Chondrocyte (in vitro differentiated cells): ENCODE measurements at regions not wholly inside any gene's neighbourhood (a gene's known extent, or its start where the extent isn't known, plus 50 kb on each side); places are given as distances from the start of the nearest gene placed in this dataset.

Experiments
- DNase-seq: peaks from one replicate; pipeline ENCODE4 v3.0.0; 2021; ENCODE audit warnings: mixed read lengths, low spot score
- H3K27ac Mint-ChIP-seq: one replicate; pipeline ENCODE4 v1.8.0; 2021; ENCODE audit warnings: mild to moderate bottlenecking, moderate library complexity, mixed read lengths; ENCODE audit not compliant: unreplicated experiment
- H3K27me3 Mint-ChIP-seq: 2 replicates; pipeline ENCODE4 v1.8.0; 2021; ENCODE audit warnings: low read depth, mixed read lengths
- H3K36me3 Mint-ChIP-seq: 2 replicates; pipeline ENCODE4 v1.8.0; 2021; ENCODE audit warnings: low read depth, mixed read lengths
- H3K4me1 Mint-ChIP-seq: 2 replicates; pipeline ENCODE4 v1.8.0; 2021; ENCODE audit warnings: low read depth, mild to moderate bottlenecking, mixed read lengths
- H3K4me3 Mint-ChIP-seq: one replicate; pipeline ENCODE4 v1.8.0; 2021; ENCODE audit warnings: mild to moderate bottlenecking, moderate library complexity, mixed read lengths; ENCODE audit not compliant: unreplicated experiment
- H3K9me3 Mint-ChIP-seq: 2 replicates; pipeline ENCODE4 v1.8.0; 2021; ENCODE audit warnings: low read depth, mixed read lengths
- TF ChIP-seq, protein P1 (sequence below): fragments of 200-600 bp; sonication (generic); IDR thresholded peaks from 2 replicates; pipeline ENCODE4 v1.5.0; 2021; ENCODE audit warnings: antibody characterized with exemption, mild to moderate bottlenecking, moderate library complexity

DNA sequence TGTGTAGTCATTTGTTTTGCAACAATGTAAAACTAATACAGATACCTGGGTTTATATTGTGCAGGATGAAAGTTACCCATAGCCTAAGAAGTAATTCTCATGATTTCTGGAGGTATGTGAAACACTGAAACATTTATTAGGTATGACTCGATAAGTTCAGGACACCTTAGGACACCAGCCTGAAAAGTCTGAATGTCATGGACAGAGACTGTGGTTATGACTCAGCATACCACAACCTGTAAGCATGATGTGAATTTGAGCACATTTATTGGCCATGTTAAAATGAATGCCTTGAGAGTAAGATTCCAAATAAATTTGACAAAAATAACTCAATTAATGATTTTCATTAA is 1471.7 kb upstream of the B3GALT2 start:
- Mint-ChIP-seq H3K27ac (no peak overlapping the region), H3K9me3 (peaks cover 9% of the 10 kb centered on the region), H3K4me1 (peaks cover 5% of the 10 kb centered on the region), H3K4me3 (no peak overlapping the region), H3K27me3 (peaks cover 6% of the 10 kb centered on the region), H3K36me3 (no peaks in the 10 kb centered on the region)
- DNase-seq, result no peak
- TF ChIP-seq, protein P1, sequence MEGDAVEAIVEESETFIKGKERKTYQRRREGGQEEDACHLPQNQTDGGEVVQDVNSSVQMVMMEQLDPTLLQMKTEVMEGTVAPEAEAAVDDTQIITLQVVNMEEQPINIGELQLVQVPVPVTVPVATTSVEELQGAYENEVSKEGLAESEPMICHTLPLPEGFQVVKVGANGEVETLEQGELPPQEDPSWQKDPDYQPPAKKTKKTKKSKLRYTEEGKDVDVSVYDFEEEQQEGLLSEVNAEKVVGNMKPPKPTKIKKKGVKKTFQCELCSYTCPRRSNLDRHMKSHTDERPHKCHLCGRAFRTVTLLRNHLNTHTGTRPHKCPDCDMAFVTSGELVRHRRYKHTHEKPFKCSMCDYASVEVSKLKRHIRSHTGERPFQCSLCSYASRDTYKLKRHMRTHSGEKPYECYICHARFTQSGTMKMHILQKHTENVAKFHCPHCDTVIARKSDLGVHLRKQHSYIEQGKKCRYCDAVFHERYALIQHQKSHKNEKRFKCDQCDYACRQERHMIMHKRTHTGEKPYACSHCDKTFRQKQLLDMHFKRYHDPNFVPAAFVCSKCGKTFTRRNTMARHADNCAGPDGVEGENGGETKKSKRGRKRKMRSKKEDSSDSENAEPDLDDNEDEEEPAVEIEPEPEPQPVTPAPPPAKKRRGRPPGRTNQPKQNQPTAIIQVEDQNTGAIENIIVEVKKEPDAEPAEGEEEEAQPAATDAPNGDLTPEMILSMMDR, result no peak

DNA sequence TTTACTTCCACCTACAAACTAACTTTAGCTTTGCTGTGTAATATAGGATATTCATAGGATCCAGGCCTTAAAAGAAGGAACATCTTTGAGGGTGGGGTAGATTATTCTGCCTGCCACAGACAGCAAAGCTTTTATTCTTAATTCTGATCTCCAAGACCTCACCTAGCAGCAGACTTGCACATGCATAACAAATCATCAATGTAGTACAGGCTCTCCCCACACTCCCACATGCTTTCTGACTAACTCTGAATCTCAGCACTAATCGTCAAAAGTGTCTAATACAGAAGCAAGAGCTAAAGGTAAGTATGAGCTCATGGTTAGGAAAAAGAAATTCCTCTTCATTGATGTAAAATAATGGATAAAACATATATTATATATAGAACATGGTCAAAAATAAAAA is 1468.5 kb upstream of the B3GALT2 start:
- H3K36me3 Mint-ChIP-seq, result no peaks in the 10 kb centered on the region
- DNase-seq, result no peak
- H3K27ac Mint-ChIP-seq, result no peak overlapping the region
- peaks cover 5% of the 10 kb centered on the region for H3K4me1 Mint-ChIP-seq
- no peaks in the 10 kb centered on the region for H3K9me3 Mint-ChIP-seq
- H3K27me3 Mint-ChIP-seq, result peaks cover 6% of the 10 kb centered on the region
- no peak overlapping the region for H3K4me3 Mint-ChIP-seq
- TF ChIP-seq, protein P1, result no peak

DNA sequence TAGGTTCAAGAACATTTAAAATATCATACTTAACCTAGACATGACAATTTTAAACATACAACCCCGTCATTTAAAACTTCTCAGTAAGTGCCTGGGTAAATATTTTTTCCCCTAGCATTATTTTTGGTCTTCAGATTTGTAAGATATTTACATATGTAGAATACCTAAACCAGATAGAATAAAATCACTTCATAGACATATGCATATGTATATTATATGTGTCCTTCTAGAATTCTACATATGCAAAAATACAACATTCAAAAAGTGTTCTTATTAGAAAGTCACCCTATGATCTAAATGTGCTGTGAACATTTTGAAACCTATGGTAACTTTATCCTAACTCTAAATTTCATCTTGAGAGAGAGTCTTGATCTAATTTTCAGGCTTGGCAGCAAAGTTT is 1467.0 kb upstream of the B3GALT2 start:
- Mint-ChIP-seq H3K27ac (no peak overlapping the region), H3K27me3 (peaks cover 8% of the 10 kb centered on the region), H3K9me3 (no peaks in the 10 kb centered on the region), H3K4me3 (no peak overlapping the region), H3K36me3 (no peaks in the 10 kb centered on the region), H3K4me1 (peaks cover 5% of the 10 kb centered on the region)
- TF ChIP-seq, protein P1, result no peak
- DNase-seq, result no peak

DNA sequence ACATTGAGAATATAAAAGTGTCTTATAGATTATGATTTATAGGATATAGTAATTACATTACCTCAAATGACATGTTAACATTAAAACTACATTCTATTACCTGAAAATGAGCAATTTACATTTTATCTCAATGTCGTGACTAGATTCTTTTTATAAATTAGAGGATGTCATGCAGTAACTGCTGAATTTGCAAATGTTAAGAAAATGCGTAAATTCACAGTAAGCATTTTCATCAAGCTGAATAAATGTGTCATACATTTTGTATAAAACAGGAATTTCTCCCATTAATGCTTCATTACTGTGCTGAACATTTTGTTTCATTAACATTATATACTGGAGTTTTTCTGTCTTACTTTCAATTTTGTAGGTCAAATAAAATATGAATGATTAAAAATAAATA is 1460.7 kb upstream of the B3GALT2 start:
- H3K4me3 Mint-ChIP-seq, result no peak overlapping the region
- TF ChIP-seq, protein P1, result no peak
- no peaks in the 10 kb centered on the region for H3K9me3 Mint-ChIP-seq
- no peaks in the 10 kb centered on the region for H3K4me1 Mint-ChIP-seq
- H3K27ac Mint-ChIP-seq, result no peak overlapping the region
- H3K36me3 Mint-ChIP-seq, result no peaks in the 10 kb centered on the region
- DNase-seq, result no peak
- peaks cover 2% of the 10 kb centered on the region for H3K27me3 Mint-ChIP-seq

DNA sequence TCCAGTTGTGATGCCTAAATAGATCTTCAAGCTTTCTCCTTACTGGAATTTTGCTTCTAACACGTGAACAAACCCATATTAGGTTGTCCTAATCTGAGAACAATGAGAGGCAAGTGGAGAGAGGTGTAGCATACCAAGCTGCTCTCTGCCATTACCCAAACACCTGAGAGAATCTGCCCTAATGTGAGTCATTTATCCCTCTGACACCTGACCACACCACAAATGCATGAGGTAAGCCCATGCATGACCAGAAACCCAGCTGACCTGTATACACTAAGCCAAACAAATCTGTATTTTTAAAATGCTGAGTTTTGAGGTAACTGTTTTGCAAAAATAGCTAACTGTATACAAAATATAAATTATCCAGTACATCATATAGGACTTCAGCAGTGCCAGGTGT is 1458.1 kb upstream of the B3GALT2 start:
- no peak overlapping the region for H3K4me3 Mint-ChIP-seq
- H3K27me3 Mint-ChIP-seq, result no peaks in the 10 kb centered on the region
- no peak overlapping the region for H3K27ac Mint-ChIP-seq
- no peaks in the 10 kb centered on the region for H3K4me1 Mint-ChIP-seq
- TF ChIP-seq, protein P1, result no peak
- H3K9me3 Mint-ChIP-seq, result peaks cover 7% of the 10 kb centered on the region
- no peak for DNase-seq
- H3K36me3 Mint-ChIP-seq, result no peaks in the 10 kb centered on the region
